ENCODE measurements at regions not wholly inside any gene's neighbourhood (a gene's known extent, or its start where the extent isn't known, plus 50 kb on each side); places are given as distances from the start of the nearest gene placed in this dataset.

GRCh38 chr12:92439420-92439805 lies 263.4 kb upstream of the PLEKHG7 start:
- H3K27me3 ChIP-seq (ENCODE audit: control insufficient read depth, insufficient read depth, low read length) = no peaks in the 10 kb centered on the region
- H3K4me1 ChIP-seq (ENCODE audit: control insufficient read depth, insufficient read depth, low read length) = no peaks in the 10 kb centered on the region
- H3K9ac ChIP-seq (ENCODE audit: low read depth, low read length) = no peak overlapping the region
- H3K9me3 ChIP-seq (ENCODE audit: control insufficient read depth, insufficient read depth, low read length) = no peaks in the 10 kb centered on the region
- H3K36me3 ChIP-seq (ENCODE audit: control insufficient read depth, insufficient read depth, low read length) = no peaks in the 10 kb centered on the region
- no peak overlapping the region for H3K4me3 ChIP-seq (ENCODE audit: low read depth, low read length)

- H3K4me3 ChIP-seq (ENCODE audit: low read depth, low read length) = no peak overlapping the region
- H3K9ac ChIP-seq (ENCODE audit: low read depth, low read length) = no peak overlapping the region
- no peaks in the 10 kb centered on the region for H3K27me3 ChIP-seq (ENCODE audit: control insufficient read depth, insufficient read depth, low read length)
- no peaks in the 10 kb centered on the region for H3K36me3 ChIP-seq (ENCODE audit: control insufficient read depth, insufficient read depth, low read length)
- no peaks in the 10 kb centered on the region for H3K4me1 ChIP-seq (ENCODE audit: control insufficient read depth, insufficient read depth, low read length)
- no peaks in the 10 kb centered on the region for H3K9me3 ChIP-seq (ENCODE audit: control insufficient read depth, insufficient read depth, low read length)
Measured at GRCh38 chr12:92438641-92439419, 264.0 kb upstream of the PLEKHG7 start.

DNA sequence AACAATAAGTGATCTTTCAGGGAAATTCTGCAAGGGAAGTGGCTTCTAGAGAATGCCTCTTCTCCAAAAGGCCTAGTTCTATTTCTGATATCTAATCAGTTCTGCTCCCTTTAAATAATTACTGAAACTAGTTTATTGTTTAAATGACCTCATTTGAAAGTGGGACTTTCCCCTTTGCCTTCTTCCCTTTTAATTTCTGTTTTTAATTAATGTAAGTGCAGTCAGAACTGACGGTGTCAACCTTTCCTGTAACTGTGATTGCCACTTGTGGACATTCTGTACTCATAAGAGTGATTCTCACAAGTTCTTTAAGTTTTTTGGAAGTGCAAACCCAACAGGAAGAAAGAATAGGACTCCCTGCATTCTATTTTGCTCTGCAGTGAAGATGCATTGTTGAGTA lies 265.3 kb upstream of the PLEKHG7 start:
- H3K9ac ChIP-seq (ENCODE audit: low read depth, low read length) = no peak overlapping the region
- no peaks in the 10 kb centered on the region for H3K9me3 ChIP-seq (ENCODE audit: control insufficient read depth, insufficient read depth, low read length)
- H3K4me1 ChIP-seq (ENCODE audit: control insufficient read depth, insufficient read depth, low read length) = no peaks in the 10 kb centered on the region
- H3K4me3 ChIP-seq (ENCODE audit: low read depth, low read length) = no peak overlapping the region
- H3K27me3 ChIP-seq (ENCODE audit: control insufficient read depth, insufficient read depth, low read length) = no peaks in the 10 kb centered on the region
- H3K36me3 ChIP-seq (ENCODE audit: control insufficient read depth, insufficient read depth, low read length) = no peaks in the 10 kb centered on the region

- H3K36me3 ChIP-seq (ENCODE audit: control insufficient read depth, insufficient read depth, low read length) = no peaks in the 10 kb centered on the region
- H3K4me3 ChIP-seq (ENCODE audit: low read depth, low read length) = no peak overlapping the region
- no peaks in the 10 kb centered on the region for H3K4me1 ChIP-seq (ENCODE audit: control insufficient read depth, insufficient read depth, low read length)
- H3K9me3 ChIP-seq (ENCODE audit: control insufficient read depth, insufficient read depth, low read length) = no peaks in the 10 kb centered on the region
- H3K9ac ChIP-seq (ENCODE audit: low read depth, low read length) = no peak overlapping the region
- no peaks in the 10 kb centered on the region for H3K27me3 ChIP-seq (ENCODE audit: control insufficient read depth, insufficient read depth, low read length)
Measured at GRCh38 chr12:92436856-92437255, 265.9 kb upstream of the PLEKHG7 start.

GRCh38 chr12:92434607-92435025 lies 268.2 kb upstream of the PLEKHG7 start:
- Histone ChIP-seq H3K9ac (ENCODE audit: low read depth, low read length) (no peak overlapping the region), H3K4me3 (ENCODE audit: low read depth, low read length) (no peak overlapping the region), H3K27me3 (ENCODE audit: control insufficient read depth, insufficient read depth, low read length) (no peaks in the 10 kb centered on the region), H3K9me3 (ENCODE audit: control insufficient read depth, insufficient read depth, low read length) (no peaks in the 10 kb centered on the region), H3K36me3 (ENCODE audit: control insufficient read depth, insufficient read depth, low read length) (no peaks in the 10 kb centered on the region), H3K4me1 (ENCODE audit: control insufficient read depth, insufficient read depth, low read length) (no peaks in the 10 kb centered on the region)

DNA sequence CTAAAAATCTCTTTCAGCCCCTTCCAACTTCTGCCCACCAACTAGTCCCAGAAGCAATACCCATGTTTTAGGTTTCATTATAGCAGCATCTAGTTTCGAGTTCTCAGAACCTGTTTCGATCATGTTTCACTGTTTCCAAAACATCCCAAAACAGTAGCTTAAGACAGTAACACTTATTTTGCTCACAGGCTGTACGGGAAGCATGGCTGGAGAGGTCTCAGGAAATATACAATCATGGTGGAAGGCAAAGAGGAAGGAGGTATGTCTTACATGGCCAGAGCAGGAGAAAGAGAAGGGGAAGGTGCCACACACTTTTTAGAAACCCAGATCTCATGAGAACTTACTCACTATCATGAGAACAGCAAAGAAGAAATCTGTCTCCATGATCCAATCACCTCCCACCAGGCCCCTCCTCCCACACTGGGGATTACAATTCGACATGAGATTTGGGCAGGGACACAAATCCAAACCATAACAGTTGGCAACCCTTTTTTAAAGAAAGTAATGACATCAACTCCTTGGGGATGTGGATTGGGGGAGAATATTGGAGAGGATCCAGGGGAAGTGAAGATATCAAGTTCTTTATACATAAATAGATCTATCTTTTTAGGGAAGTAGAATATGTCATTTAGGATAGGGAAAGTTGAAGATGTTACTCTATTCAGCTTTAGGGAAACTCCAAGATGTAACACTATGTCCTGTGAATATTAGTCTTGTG lies 269.9 kb upstream of the PLEKHG7 start:
- H3K27me3 ChIP-seq (ENCODE audit: control insufficient read depth, insufficient read depth, low read length) = no peaks in the 10 kb centered on the region
- no peak overlapping the region for H3K4me3 ChIP-seq (ENCODE audit: low read depth, low read length)
- no peaks in the 10 kb centered on the region for H3K4me1 ChIP-seq (ENCODE audit: control insufficient read depth, insufficient read depth, low read length)
- no peaks in the 10 kb centered on the region for H3K9me3 ChIP-seq (ENCODE audit: control insufficient read depth, insufficient read depth, low read length)
- no peaks in the 10 kb centered on the region for H3K36me3 ChIP-seq (ENCODE audit: control insufficient read depth, insufficient read depth, low read length)
- H3K9ac ChIP-seq (ENCODE audit: low read depth, low read length) = no peak overlapping the region

DNA sequence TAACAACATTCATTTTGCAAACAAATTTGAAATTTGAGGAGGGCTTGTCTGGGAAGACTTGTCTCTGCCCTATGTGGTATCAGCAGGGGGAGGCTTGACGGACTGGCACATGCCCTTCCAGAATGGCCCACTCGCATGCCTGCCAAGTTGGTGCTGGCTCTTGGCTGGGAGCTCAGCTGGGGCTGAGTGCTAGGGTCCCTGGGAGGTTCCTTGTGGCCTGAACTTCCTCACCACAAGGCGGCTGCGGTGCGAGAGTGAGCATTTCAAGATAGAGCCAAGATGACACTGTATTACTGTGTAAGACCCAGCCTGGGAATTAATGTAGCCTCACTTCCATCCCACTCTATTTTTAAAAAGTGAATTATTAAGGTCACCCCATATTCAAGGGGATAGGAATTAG lies 271.6 kb upstream of the PLEKHG7 start:
- Histone ChIP-seq H3K4me1 (ENCODE audit: control insufficient read depth, insufficient read depth, low read length) (no peaks in the 10 kb centered on the region), H3K4me3 (ENCODE audit: low read depth, low read length) (no peak overlapping the region), H3K9me3 (ENCODE audit: control insufficient read depth, insufficient read depth, low read length) (no peaks in the 10 kb centered on the region), H3K36me3 (ENCODE audit: control insufficient read depth, insufficient read depth, low read length) (no peaks in the 10 kb centered on the region), H3K9ac (ENCODE audit: low read depth, low read length) (no peak overlapping the region), H3K27me3 (ENCODE audit: control insufficient read depth, insufficient read depth, low read length) (no peaks in the 10 kb centered on the region)

- Histone ChIP-seq H3K27me3 (ENCODE audit: control insufficient read depth, insufficient read depth, low read length) (no peaks in the 10 kb centered on the region), H3K9ac (ENCODE audit: low read depth, low read length) (no peak overlapping the region), H3K9me3 (ENCODE audit: control insufficient read depth, insufficient read depth, low read length) (no peaks in the 10 kb centered on the region), H3K36me3 (ENCODE audit: control insufficient read depth, insufficient read depth, low read length) (no peaks in the 10 kb centered on the region), H3K4me1 (ENCODE audit: control insufficient read depth, insufficient read depth, low read length) (peaks cover 5% of the 10 kb centered on the region), H3K4me3 (ENCODE audit: low read depth, low read length) (no peak overlapping the region)
Measured at GRCh38 chr12:92426332-92426731, 276.5 kb upstream of the PLEKHG7 start.

- H3K4me3 ChIP-seq (ENCODE audit: low read depth, low read length) = no peak overlapping the region
- H3K4me1 ChIP-seq (ENCODE audit: control insufficient read depth, insufficient read depth, low read length) = peaks cover 5% of the 10 kb centered on the region
- H3K9me3 ChIP-seq (ENCODE audit: control insufficient read depth, insufficient read depth, low read length) = no peaks in the 10 kb centered on the region
- no peaks in the 10 kb centered on the region for H3K36me3 ChIP-seq (ENCODE audit: control insufficient read depth, insufficient read depth, low read length)
- no peaks in the 10 kb centered on the region for H3K27me3 ChIP-seq (ENCODE audit: control insufficient read depth, insufficient read depth, low read length)
- H3K9ac ChIP-seq (ENCODE audit: low read depth, low read length) = no peak overlapping the region
Measured at GRCh38 chr12:92425165-92425564, 277.6 kb upstream of the PLEKHG7 start.

- no peak overlapping the region for H3K4me3 ChIP-seq (ENCODE audit: low read depth, low read length)
Measured at GRCh38 chr12:92424338-92424737, 278.5 kb upstream of the PLEKHG7 start.

DNA sequence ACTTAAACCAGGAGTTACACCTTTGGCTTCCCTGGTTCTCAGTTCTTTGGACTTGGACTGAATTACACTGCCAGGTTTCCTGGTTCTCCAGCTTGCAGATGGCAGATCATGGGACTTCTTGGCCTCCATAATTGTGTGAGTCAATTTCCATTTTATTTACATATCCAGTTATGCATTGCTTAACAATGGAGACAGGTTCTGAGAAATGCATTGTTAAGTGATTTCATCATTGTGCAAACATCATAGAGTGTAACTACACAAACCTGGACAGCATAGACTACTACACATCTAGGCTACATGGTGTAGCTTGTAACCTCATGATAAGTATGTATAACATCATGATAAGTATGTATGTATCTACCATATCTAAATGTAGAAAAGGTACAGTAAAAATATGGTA lies 276.1 kb upstream of the BTG1 start:
- H3K4me1 ChIP-seq (ENCODE audit: control insufficient read depth, insufficient read depth, low read length) = peaks cover 5% of the 10 kb centered on the region
- no peaks in the 10 kb centered on the region for H3K27me3 ChIP-seq (ENCODE audit: control insufficient read depth, insufficient read depth, low read length)
- no peaks in the 10 kb centered on the region for H3K9me3 ChIP-seq (ENCODE audit: control insufficient read depth, insufficient read depth, low read length)
- no peaks in the 10 kb centered on the region for H3K36me3 ChIP-seq (ENCODE audit: control insufficient read depth, insufficient read depth, low read length)
- H3K9ac ChIP-seq (ENCODE audit: low read depth, low read length) = no peak overlapping the region
- H3K4me3 ChIP-seq (ENCODE audit: low read depth, low read length) = no peak overlapping the region

More at GRCh38 chr12:92424338-92424737, 278.5 kb upstream of the PLEKHG7 start:
- Histone ChIP-seq H3K27me3 (ENCODE audit: control insufficient read depth, insufficient read depth, low read length) (no peaks in the 10 kb centered on the region), H3K36me3 (ENCODE audit: control insufficient read depth, insufficient read depth, low read length) (no peaks in the 10 kb centered on the region), H3K9me3 (ENCODE audit: control insufficient read depth, insufficient read depth, low read length) (no peaks in the 10 kb centered on the region), H3K4me1 (ENCODE audit: control insufficient read depth, insufficient read depth, low read length) (peaks cover 5% of the 10 kb centered on the region), H3K9ac (ENCODE audit: low read depth, low read length) (no peak overlapping the region)

DNA sequence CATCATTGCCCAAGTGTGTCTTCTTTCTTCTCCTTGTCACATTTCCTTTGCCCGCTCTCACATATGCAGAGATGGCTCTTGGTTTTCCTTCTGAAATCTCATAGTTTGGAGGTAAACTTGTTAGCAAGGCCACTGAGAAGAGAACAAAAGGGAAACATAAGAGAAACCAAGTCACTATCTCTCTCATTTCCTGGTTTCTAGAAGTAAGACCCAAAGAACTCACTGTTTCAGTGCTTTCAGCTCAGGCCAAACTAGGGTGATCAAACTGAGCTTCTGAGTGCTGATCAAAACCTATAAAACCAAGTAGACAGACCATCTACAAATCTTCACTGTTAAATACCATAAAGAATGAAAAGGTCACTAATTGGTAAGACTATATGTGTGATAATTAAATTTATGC lies 275.4 kb upstream of the BTG1 start:
- peaks cover 5% of the 10 kb centered on the region for H3K4me1 ChIP-seq (ENCODE audit: control insufficient read depth, insufficient read depth, low read length)

More for the DNA sequence above, 275.4 kb upstream of the BTG1 start:
- Histone ChIP-seq H3K4me3 (ENCODE audit: low read depth, low read length) (no peak overlapping the region), H3K36me3 (ENCODE audit: control insufficient read depth, insufficient read depth, low read length) (no peaks in the 10 kb centered on the region), H3K9ac (ENCODE audit: low read depth, low read length) (no peak overlapping the region), H3K27me3 (ENCODE audit: control insufficient read depth, insufficient read depth, low read length) (no peaks in the 10 kb centered on the region), H3K9me3 (ENCODE audit: control insufficient read depth, insufficient read depth, low read length) (no peaks in the 10 kb centered on the region)
